KBM-7 (cell line): ENCODE measurements at regions not wholly inside any gene's neighbourhood (a gene's known extent, or its start where the extent isn't known, plus 50 kb on each side); places are given as distances from the start of the nearest gene placed in this dataset.
"Not testable (repeated sequence)": the region's sequence is repeated elsewhere in the genome, so short reads cannot be mapped to it uniquely, and the experiment has no call there.

ENCODE experiments used
- DNase-seq: peaks from one replicate; pipeline ENCODE4 v3.0.0-alpha.2; 2015
- in situ Hi-C: fragments of 300-500 bp; cut with MboI; formaldehyde crosslinking; loops from 2 replicates; pipeline ENCODE4 v1.14.3; 2020; ENCODE audit warnings: low sequenced_read_pairs, low pct_unique_long_range_greater_than_20kb, mixed read lengths

- in situ Hi-C loops: no loop called here
- no peak for DNase-seq
Observed at GRCh38 chr4:131459430-131460101, 1689.5 kb upstream of the PCDH10 start.

DNA sequence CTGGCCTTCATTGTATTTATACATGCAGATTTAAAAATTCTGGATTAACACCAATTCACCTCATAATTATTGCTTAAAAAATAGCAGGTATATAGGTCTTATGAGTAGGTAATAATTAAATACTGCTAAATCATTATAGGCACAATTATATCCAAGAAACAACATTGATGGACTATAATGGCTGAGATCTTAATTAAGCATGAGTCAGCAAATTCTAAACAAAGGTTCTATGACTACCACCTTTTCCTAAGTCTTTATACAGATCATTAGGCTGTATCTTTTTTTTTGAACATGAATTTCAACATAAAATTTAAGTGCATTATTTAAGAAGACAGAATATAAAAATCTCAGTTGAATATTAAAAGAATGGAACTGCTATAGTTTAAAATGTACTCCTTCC is 1678.7 kb upstream of the PCDH10 start:
- no peak for DNase-seq
- in situ Hi-C loops: no loop called here

DNA sequence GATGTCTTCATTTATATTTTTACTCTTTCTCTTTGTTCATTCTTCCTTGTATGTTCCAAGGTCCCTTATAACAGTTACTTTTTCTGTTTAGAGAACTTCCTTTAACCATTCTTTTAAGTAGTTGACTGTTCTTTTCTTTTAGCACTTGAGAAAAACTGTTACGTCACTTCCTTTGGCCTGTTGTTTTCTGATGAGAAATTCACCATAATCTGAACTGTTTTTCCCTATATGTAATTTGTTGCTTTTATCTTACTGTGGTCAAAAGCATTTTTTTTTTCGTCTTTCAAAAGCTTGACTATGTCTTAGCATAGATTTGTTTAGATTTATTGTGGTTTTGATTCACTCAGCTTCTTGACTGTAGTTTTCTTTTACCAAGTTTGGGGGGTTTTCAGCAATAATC is 1660.3 kb upstream of the PCDH10 start:
- in situ Hi-C loops: no loop called here
- no peak for DNase-seq

GRCh38 chr4:131496211-131496610 is 1652.9 kb upstream of the PCDH10 start:
- DNase-seq, in situ Hi-C loops: not testable (repeated sequence)

DNA sequence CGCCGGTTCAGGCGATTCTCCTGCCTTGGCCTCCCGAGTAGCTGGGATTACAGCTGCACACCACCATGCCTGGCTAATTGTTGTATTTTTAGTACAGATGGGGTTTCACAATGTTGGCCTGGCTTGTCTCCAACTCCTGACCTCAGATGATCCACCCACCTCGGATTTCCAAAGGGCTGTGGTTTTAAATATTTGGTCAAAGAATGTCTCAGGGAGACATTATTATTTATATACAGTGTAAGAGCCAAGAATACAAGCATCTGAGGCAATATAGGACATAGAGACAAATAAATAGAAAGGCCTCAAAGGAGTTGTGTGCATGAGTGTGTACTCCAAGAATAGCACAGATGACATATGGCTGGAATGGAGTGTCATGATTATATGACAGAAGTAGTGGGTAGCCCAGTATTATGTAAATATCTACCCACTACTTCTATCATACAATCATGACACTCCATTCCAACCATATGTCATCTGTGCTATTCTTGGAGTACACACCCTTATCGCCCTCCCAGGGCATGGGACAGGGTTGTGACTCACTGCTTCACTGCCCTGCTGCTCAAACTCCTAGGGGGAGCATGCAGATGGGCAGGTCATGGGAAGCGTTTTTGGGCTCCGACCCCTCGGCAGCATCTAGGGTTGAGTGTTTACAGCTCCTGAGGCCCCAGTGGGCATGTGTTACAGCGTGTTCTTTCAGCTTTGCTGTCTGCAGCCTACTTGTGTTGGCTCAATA is 1649.8 kb upstream of the PCDH10 start:
- peak; percentile 1 for DNase-seq
- in situ Hi-C loops: no loop called here

GRCh38 chr4:131509521-131509920 is 1639.6 kb upstream of the PCDH10 start:
- in situ Hi-C loops: no loop called here
- no peak for DNase-seq

GRCh38 chr4:131526686-131527085 is 1622.4 kb upstream of the PCDH10 start:
- no peak for DNase-seq

GRCh38 chr4:131531087-131531486 is 1618.0 kb upstream of the PCDH10 start:
- in situ Hi-C loops: no loop called here
- no peak for DNase-seq

More at GRCh38 chr4:131526686-131527085, 1622.4 kb upstream of the PCDH10 start:
- in situ Hi-C loops: no loop called here

- in situ Hi-C loops: no loop called here
- DNase-seq: no peak
Observed at GRCh38 chr4:131534944-131535645, 1614.0 kb upstream of the PCDH10 start.

DNA sequence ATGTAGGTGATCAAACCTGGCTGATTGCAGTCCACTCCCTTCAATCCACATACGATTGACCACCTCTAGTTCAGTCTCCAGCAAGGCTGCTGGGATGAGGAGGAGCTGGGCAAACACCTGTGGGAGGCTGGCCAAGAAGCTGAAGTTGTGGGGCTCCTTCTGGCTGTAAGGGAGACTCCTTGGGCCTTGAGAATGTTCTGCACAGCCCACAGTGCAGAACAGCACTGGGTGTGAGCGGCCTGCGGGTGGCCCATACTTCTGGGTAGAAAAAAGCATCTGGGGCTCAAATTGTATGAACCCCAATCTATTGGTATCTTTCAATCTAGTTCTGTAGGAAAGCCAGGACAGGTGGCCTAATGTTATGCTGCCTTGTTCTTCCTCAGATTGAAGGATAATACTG is 1608.8 kb upstream of the PCDH10 start:
- DNase-seq: no peak
- in situ Hi-C loops: no loop called here

DNA sequence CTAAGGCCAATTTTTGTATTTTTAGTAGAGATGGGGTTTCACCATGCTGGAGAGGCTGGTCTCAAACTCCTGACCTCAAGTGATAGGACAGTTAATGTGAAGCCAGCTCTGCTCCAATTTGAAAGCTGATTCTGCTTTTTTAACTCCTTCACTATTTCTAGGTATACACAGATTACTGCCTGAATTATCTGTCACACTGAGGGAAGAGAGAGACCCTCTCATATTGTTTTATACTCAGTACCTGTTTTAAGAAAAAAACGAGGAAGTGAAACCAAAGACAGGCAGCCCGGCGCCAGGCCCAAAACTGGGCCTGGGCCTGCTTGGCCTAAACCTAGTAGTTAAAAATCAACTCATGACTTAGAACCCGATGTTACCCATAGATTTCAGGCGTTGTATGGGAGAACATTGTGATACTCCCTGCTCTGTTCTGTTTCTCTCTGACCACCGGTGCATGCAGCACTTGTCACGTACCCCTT is 1601.5 kb upstream of the PCDH10 start:
- DNase-seq: no peak
- in situ Hi-C loops: no loop called here

DNA sequence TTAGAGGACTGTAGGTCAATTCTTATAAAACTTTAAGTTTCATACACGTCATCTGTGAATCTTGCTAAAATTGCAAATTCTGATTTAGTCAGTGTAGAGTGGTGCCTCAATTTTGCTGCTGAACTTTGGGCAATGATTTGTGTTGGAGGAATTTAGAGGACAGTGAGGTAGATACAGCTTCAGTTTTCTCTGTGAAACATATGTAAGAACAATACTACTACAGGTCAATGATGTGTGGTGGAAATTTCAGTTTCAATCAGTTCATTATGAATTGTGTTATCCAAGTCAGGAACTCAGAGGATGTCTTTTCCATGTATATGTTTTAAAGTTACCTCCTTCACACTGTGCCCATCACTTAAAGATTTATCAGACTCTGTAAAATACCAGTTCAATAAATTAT is 1597.8 kb upstream of the PCDH10 start:
- no peak for DNase-seq
- in situ Hi-C loops: no loop called here

DNA sequence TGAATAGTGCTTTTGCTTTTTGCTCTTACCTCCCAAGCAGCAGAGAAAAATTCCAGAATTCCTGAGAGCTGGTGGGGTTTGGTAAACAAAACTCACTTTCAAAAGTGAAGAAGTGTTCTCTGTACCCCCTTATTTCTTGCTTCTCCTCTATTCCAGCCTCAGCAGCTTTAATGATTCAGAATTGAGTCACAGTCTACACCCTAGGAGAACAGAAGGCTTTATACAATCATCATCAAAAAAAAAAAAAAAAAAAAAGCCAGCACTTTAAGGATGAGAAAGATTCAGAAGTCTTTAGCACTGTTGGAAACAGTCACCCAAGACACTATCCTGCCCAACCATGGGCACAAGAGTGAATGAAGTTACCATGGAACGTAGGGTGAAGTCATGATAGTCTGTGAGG is 1583.1 kb upstream of the PCDH10 start:
- no peak for DNase-seq

DNA sequence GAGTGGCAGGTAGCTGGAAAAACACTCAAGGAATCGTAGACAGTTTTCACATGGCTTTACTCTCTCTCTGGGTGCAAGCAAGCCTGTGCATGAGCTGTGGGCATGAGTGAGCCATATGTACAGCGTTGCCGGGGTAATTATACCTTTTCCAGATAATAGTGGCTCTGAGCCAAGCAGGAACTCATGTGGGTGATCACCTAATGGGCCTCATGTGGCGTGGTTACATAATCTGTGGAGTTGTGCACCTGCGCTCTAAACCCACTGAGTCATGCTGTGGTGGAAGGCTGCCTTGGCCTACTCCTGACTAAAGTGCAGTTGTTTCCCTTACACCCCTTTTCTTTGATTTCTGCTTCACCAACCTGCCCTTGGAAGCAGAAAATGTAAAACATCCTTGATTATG is 1564.5 kb upstream of the PCDH10 start:
- in situ Hi-C loops: no loop called here
- DNase-seq: no peak

More for the DNA sequence above, 1583.1 kb upstream of the PCDH10 start:
- in situ Hi-C loops: no loop called here

- in situ Hi-C loops: no loop called here
- no peak for DNase-seq
Observed at GRCh38 chr4:131595140-131595539, 1554.0 kb upstream of the PCDH10 start.

DNA sequence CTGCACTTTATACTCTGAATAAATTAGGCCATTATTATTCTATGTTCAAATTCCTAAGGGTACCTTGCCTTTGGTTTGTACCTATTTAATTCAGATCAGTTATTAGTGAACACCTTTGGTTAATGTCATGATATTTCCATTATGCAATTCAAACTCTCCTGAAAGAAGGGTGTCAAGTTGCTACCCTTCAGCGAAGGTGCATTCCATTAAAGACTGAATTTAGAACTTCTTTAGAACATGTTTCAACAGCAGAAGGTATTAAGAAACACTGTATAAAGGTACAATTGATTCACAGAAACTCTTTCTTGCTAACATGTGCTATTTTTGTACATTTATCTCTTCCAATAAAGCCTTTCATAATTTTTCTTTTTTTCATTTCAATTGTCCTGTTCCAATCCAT is 1545.4 kb upstream of the PCDH10 start:
- in situ Hi-C loops: no loop called here

DNA sequence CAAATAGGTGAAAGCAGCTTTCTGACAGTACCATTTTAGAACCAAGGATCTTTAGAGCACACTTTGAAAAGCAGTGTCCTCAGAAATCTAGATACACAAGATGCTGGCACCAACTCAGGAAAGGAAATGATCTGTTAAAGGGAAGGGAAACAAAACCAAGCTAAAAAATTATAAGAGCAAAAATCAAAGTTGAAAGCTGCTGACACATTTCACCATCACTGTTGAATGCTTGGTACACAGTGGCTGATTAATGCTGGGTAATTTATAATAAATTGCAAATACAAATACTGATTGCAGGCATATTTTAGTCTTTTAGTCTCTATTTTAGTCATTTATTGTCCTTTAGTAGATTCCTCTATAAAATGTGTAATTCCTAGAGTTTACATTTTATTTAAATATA is 1540.1 kb upstream of the PCDH10 start:
- DNase-seq: no peak
- in situ Hi-C loops: no loop called here

More for the DNA sequence above, 1545.4 kb upstream of the PCDH10 start:
- no peak for DNase-seq

DNA sequence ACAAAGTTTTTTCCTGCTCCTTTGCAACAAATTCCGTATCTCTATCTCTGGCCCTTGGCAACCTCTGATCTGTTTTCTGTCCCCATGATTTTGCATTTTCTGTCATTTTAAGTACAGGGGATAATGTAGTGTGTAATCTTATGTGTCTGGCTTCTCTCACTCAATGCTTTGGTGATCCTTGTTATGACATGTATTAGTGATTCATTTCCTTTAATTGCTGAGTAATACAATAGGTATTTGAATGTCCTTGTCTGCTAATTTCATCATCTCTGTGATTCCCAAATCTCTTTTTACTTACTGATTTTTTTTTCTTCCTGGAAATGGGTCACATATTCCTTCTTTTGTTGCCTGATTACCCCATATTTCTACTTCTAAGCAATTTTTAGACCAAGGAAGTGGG is 1538.6 kb upstream of the PCDH10 start:
- in situ Hi-C loops, DNase-seq: not testable (repeated sequence)

DNA sequence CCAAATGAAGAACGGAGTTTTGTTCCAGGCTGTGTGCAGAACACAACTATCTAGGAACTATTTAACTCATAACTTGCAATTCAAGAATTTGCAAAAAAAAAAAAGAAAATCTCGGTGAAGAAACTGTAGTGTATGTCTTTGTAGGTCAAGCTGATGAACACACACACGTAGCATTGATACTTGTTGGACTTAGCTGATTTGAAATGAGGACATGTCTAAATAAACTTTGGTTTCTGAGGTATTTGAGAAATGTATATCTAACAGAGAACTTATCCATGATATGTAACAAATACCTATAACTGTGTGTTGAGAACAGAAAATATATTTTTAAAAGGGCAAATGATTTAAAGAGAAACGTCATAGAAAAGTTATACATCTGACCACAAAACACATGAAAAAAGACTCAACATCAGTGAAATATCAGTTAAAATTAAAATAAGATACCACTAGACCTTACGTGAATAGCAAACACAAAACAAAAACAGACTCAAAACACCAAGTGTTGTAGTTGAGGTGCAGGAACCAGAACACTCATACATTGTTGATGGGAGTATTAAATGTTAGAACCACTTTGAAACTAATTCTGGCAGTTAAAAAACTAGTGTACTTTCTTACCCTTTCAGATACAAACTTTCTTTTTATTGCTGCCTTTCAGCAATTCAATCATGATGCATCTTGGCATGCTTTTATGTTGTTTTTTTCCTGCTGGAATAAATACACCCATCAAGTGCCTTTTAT is 1535.8 kb upstream of the PCDH10 start:
- in situ Hi-C loops: no loop called here
- no peak for DNase-seq
